Heart right ventricle (tissue), 16 donors: ENCODE measurements at regions not wholly inside any gene's neighbourhood (a gene's known extent, or its start where the extent isn't known, plus 50 kb on each side); places are given as distances from the start of the nearest gene placed in this dataset.

ENCODE experiments used
- ATAC-seq, 8 donors: fragments of 200-7000 bp; cut with Tn5 transposase; one replicate each; pipeline ENCODE4 v1.9.1; 2020; ENCODE audit warnings: mild to moderate bottlenecking in 8 of 8, moderate library complexity in 8 of 8, moderate number of reproducible peaks in 1 of 8
- DNase-seq, 2 donors: peaks; one replicate each; pipeline ENCODE4 v3.0.0-alpha.2; 2020
- H3K27ac ChIP-seq, 10 donors: fragments of 200-600 bp; sonication (generic) in 2 of 10; one replicate each; pipeline versions ENCODE4 v1.5.0 to v1.8.0; 2020 to 2022; ENCODE audit warnings: mild to moderate bottlenecking in 3 of 10
- H3K27me3 ChIP-seq, 7 donors: fragments of 200-600 bp; one replicate each; pipeline ENCODE4 v1.8.0; 2021 to 2022; ENCODE audit warnings: mild to moderate bottlenecking in 2 of 7
- H3K36me3 ChIP-seq, 9 donors: fragments of 200-600 bp; sonication (generic) in 1 of 9; one replicate each; pipeline versions ENCODE4 v1.5.0 to v1.8.0; 2020 to 2022; ENCODE audit warnings: mild to moderate bottlenecking in 2 of 9
- H3K4me1 ChIP-seq, 9 donors: fragments of 200-600 bp; sonication (generic) in 1 of 9; one replicate each; pipeline versions ENCODE4 v1.5.0 to v1.8.0; 2020 to 2022; ENCODE audit warnings: mild to moderate bottlenecking in 4 of 9
- H3K4me3 ChIP-seq, 10 donors: fragments of 200-600 bp; sonication (generic) in 2 of 10; one replicate each; pipeline versions ENCODE4 v1.5.0 to v1.8.0; 2020 to 2022; ENCODE audit warnings: mild to moderate bottlenecking in 7 of 10, moderate library complexity in 2 of 10
- H3K9me3 ChIP-seq, 11 donors: fragments of 200-600 bp in 10 of 11; sonication (generic) in 2 of 11; one replicate each; pipeline versions ENCODE4 v1.5.0 to v1.8.0; 2013 to 2022; ENCODE audit warnings: mild to moderate bottlenecking in 2 of 11, control low read depth in 1 of 11, moderate library complexity in 1 of 11
- CTCF ChIP-seq, 9 donors: fragments of 200-600 bp; sonication (generic) in 2 of 9; IDR thresholded peaks; one replicate each; pipeline versions ENCODE4 v1.5.0 to v1.8.0; 2021 to 2022; ENCODE audit warnings: antibody characterized with exemption in 9 of 9, mild to moderate bottlenecking in 5 of 9, moderate library complexity in 1 of 9
- WGBS, 2 donors: extraction: QIAGEN DNeasy Blood & Tissue Kit; methylation state at CpG; one replicate each; pipeline ENCODE4 v1.1.7; 2013; ENCODE audit warnings: inconsistent platforms in 1 of 2; 5-methylcytosine and 5-hydroxymethylcytosine counted together
- intact Hi-C, 10 donors: fragments of 100-400 bp; cut with DNase I; formaldehyde crosslinking; loops; one replicate each; pipeline versions ENCODE4 v1.11.1 to v1.14.2; 2022
- donor health status: Arrhythmogenic right ventricular cardiomyopathy.
- donor health status: ischemic (EF 13 %, LVEDD 7.1; RV severe dilation, severe dysfunction).
- donor health status: healthy with polysubstance abuse.
- donor health status: DM: no; HTN: yes; CAD: no.
- donor health status: DM: no; HTN: no; CAD: no.
- donor health status: ischemic (EF 25% LVEDD 6.9; RV normal size, moderate dysfunction).
- donor health status: ischemic (EF 25% LVEDD 5.7; RV mildly dilated, moderate dysfunction).
- donor health status: healthy.
- donor health status: DM: yes; HTN: yes; CAD: no.
- donor health status: Ischemic cardiomyopathy.
- donor health status: ischemic (EF 35%, LVEDD 5.7; RV mildly dilated, moderate dysfunction).
- donor health status: nonischemic (EF 11% LVEDD 7.7; RV severe dilation, severe dysfunction).
- donor health status: DM: yes; HTN: yes; CAD: no.
- donor health status: PGD.
- donor health status: ischemic (EF 29% LVEDD 5.4; RV normal size, mild dysfunction).
- donor health status: nonischemic (EF 23%, LVEDD 6.1; RV moderate dilation, normal function).

- Histone ChIP-seq H3K4me3 (no peak overlapping the region), H3K4me1 (no peaks in the 10 kb centered on the region), H3K9me3 (no peaks in the 10 kb centered on the region), H3K27ac (no peak overlapping the region), H3K36me3 (no peaks in the 10 kb centered on the region), H3K27me3 (peaks cover 0 to 12% (median 4%) of the 10 kb centered on the region in 7 donors)
- 85% methylated on average over 24 of the region's 24 CpGs for WGBS, 2 donors
- ATAC-seq, result peak in 2 of 8 donors; percentile 50 to 61
- no peak for DNase-seq
- intact Hi-C loops, result no loop called here
- no peak for TF ChIP-seq CTCF (IDR thresholded peaks at IDR 0.05)
Observed at GRCh38 chr2:235384624-235385023, 109.2 kb upstream of the AGAP1 start.

GRCh38 chr2:235389626-235390025 is 104.2 kb upstream of the AGAP1 start:
- Histone ChIP-seq H3K27me3 (peaks cover 0 to 28% (median 15%) of the 10 kb centered on the region in 7 donors), H3K4me1 (peaks cover 0 to 7% (median 0%) of the 10 kb centered on the region in 9 donors), H3K4me3 (no peak overlapping the region), H3K36me3 (no peaks in the 10 kb centered on the region), H3K27ac (no peak overlapping the region), H3K9me3 (no peaks in the 10 kb centered on the region)
- no peak for TF ChIP-seq CTCF (IDR thresholded peaks at IDR 0.05)
- no peak for DNase-seq
- no peak for ATAC-seq
- intact Hi-C loops, result no loop called here
- WGBS, 2 donors, result 93 to 94% methylated on average over 5 of the region's 5 CpGs

GRCh38 chr2:235390108-235390815 is 103.6 kb upstream of the AGAP1 start:
- Histone ChIP-seq H3K36me3 (no peaks in the 10 kb centered on the region), H3K4me1 (peaks cover 0 to 7% (median 0%) of the 10 kb centered on the region in 9 donors), H3K4me3 (no peak overlapping the region), H3K27me3 (peaks cover 0 to 22% (median 15%) of the 10 kb centered on the region in 7 donors), H3K9me3 (no peaks in the 10 kb centered on the region), H3K27ac (no peak overlapping the region)
- ATAC-seq (peak in 1 of 8 donors; percentile 50), DNase-seq (no peak)
- TF ChIP-seq CTCF (IDR thresholded peaks at IDR 0.05), result no peak
- intact Hi-C loops, result no loop called here
- WGBS, 2 donors, result 72 to 73% methylated on average over 13 of the region's 13 CpGs

- no peak for TF ChIP-seq CTCF (IDR thresholded peaks at IDR 0.05)
- Histone ChIP-seq H3K27ac (no peak overlapping the region), H3K27me3 (peaks cover 0 to 21% (median 15%) of the 10 kb centered on the region in 7 donors), H3K9me3 (no peaks in the 10 kb centered on the region), H3K36me3 (no peaks in the 10 kb centered on the region), H3K4me1 (peaks cover 0 to 7% (median 0%) of the 10 kb centered on the region in 9 donors), H3K4me3 (no peak overlapping the region)
- DNase-seq, result no peak
- intact Hi-C loops, result no loop called here
- 34 to 50% methylated on average over 10 of the region's 10 CpGs for WGBS, 2 donors
- peak in 2 of 8 donors; percentile 59 to 79 for ATAC-seq
Observed at GRCh38 chr2:235390816-235391194, 103.0 kb upstream of the AGAP1 start.
